ENCODE measurements at regions not wholly inside any gene's neighbourhood (a gene's known extent, or its start where the extent isn't known, plus 50 kb on each side); places are given as distances from the start of the nearest gene placed in this dataset.
A peak's percentile ranks its signal among the peaks of the same experiment; 100 is the strongest.

DNA sequence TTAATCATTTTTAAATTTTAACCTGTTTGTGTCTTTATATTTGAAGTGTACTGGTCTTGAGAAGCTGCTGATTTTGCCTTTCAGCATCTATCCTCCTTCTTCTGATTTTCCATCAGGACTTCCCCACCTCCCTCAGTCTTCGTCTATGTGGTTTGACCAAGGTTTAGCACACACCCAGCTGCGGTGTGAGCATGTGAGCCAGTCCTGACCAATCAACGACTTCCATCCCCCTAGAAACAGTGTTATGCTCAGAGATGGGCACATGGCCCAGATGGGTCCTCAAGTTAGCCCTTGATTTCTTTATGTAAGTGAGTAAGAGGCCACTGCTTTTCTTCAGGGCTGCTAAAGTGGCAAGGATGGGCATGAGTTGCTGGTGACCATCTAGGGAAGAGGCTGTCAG lies 190.8 kb downstream of the MATN1 start:
- Histone ChIP-seq H3K4me3 (ENCODE audit: control insufficient read depth in 2 of 3, extremely low read depth in 1 of 3, insufficient read depth in 2 of 3, low read depth in 1 of 3, low read length in 3 of 3) (no peak overlapping the region), H3K9me1 (ENCODE audit: control insufficient read depth, extremely low read depth, insufficient read depth, low read length) (no peaks in the 10 kb centered on the region), H3K4me1 (ENCODE audit: control insufficient read depth, extremely low read depth, insufficient read depth, low read length) (peaks cover 2% of the 10 kb centered on the region), H3K27me3 (ENCODE audit: control insufficient read depth, extremely low read depth, insufficient read depth, low read length) (no peaks in the 10 kb centered on the region), H3K9me3 (ENCODE audit: control insufficient read depth, low read depth, low read length) (no peaks in the 10 kb centered on the region), H3K79me2 (ENCODE audit: control insufficient read depth, insufficient read depth, low read length) (no peaks in the 10 kb centered on the region), H3K36me3 (ENCODE audit: control insufficient read depth in 2 of 2, extremely low read depth in 1 of 2, insufficient read depth in 2 of 2, low read length in 2 of 2) (no peaks in the 10 kb centered on the region), H3K27ac (ENCODE audit: control insufficient read depth, insufficient read depth, low read length) (no peak overlapping the region), H3K9ac (ENCODE audit: control insufficient read depth, extremely low read depth, insufficient read depth, low read length) (no peak overlapping the region), H4K20me1 (ENCODE audit: control insufficient read depth, extremely low read depth, insufficient read depth, low read length) (no peaks in the 10 kb centered on the region), H3K4me2 (ENCODE audit: control insufficient read depth, extremely low read depth, insufficient read depth, low read depth, low read length) (no peak overlapping the region), H2AFZ (ENCODE audit: control insufficient read depth, low read length) (no peak overlapping the region)
- DNase-seq (ENCODE audit: low read depth, low spot score) (no peak), FAIRE-seq (no peak)
- TF ChIP-seq, protein P1, sequence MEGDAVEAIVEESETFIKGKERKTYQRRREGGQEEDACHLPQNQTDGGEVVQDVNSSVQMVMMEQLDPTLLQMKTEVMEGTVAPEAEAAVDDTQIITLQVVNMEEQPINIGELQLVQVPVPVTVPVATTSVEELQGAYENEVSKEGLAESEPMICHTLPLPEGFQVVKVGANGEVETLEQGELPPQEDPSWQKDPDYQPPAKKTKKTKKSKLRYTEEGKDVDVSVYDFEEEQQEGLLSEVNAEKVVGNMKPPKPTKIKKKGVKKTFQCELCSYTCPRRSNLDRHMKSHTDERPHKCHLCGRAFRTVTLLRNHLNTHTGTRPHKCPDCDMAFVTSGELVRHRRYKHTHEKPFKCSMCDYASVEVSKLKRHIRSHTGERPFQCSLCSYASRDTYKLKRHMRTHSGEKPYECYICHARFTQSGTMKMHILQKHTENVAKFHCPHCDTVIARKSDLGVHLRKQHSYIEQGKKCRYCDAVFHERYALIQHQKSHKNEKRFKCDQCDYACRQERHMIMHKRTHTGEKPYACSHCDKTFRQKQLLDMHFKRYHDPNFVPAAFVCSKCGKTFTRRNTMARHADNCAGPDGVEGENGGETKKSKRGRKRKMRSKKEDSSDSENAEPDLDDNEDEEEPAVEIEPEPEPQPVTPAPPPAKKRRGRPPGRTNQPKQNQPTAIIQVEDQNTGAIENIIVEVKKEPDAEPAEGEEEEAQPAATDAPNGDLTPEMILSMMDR (optimal IDR thresholded peaks at IDR 0.05 in 1 of 3, IDR thresholded peaks at IDR 0.05 in 1 of 3, conservative IDR thresholded peaks at IDR 0.05 in 1 of 3; ENCODE audit: extremely low read depth in 1 of 3, insufficient read depth in 2 of 3, low read length in 3 of 3): no peak
- no peak for TF ChIP-seq EZH2 (IDR thresholded peaks at IDR 0.05; ENCODE audit: low read length)
- dilution Hi-C loops (cut with MboI; ENCODE audit: extremely low pct_ligation_motif_present, low sequenced_read_pairs): no loop called here

DNA sequence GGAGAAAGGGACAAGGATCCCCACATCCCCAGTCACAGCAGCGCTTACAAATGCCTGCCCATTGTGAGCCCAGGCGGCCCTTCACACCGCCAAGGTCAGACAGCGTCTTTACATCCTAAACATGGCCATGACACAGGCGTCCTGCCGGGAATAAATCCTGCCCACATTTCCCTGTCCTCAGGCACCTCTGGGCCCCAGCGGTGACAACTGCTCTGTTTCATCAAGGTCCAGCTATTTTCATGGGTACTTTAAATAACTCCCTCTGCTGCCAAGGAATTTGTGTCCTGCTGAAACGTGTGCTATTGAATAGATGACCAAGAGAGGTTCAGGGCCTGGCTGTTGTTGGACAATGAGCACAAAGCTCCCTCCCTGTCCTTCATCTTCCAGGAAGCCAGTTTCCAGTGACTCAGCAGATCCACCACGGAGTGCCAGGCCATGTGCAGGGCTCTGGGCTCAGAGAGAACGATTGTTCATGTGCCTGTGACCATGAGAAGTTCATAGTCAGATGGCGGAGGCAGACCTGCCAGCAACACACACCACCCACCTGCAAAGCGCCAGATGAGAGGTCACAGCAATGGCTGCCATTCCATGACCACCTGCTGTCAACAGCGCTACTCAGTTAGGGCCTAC lies 195.8 kb downstream of the MATN1 start:
- no peaks in the 10 kb centered on the region for H3K36me3 ChIP-seq (ENCODE audit: control insufficient read depth in 2 of 2, extremely low read depth in 1 of 2, insufficient read depth in 2 of 2, low read length in 2 of 2)
- peaks cover 34% of the 10 kb centered on the region for H3K4me1 ChIP-seq (ENCODE audit: control insufficient read depth, extremely low read depth, insufficient read depth, low read length)
- H3K9me3 ChIP-seq (ENCODE audit: control insufficient read depth, low read depth, low read length): no peaks in the 10 kb centered on the region
- peak overlapping the region; percentile 8 for H2AFZ ChIP-seq (ENCODE audit: control insufficient read depth, low read length)
- dilution Hi-C loops (cut with MboI; ENCODE audit: extremely low pct_ligation_motif_present, low sequenced_read_pairs): no loop called here
- H3K27ac ChIP-seq (ENCODE audit: control insufficient read depth, insufficient read depth, low read length): no peak overlapping the region
- no peak for FAIRE-seq
- H3K4me3 ChIP-seq (ENCODE audit: control insufficient read depth in 2 of 3, extremely low read depth in 1 of 3, insufficient read depth in 2 of 3, low read depth in 1 of 3, low read length in 3 of 3): no peak overlapping the region
- H4K20me1 ChIP-seq (ENCODE audit: control insufficient read depth, extremely low read depth, insufficient read depth, low read length): no peaks in the 10 kb centered on the region
- peaks cover 2% of the 10 kb centered on the region for H3K9me1 ChIP-seq (ENCODE audit: control insufficient read depth, extremely low read depth, insufficient read depth, low read length)
- no peaks in the 10 kb centered on the region for H3K27me3 ChIP-seq (ENCODE audit: control insufficient read depth, extremely low read depth, insufficient read depth, low read length)
- H3K4me2 ChIP-seq (ENCODE audit: control insufficient read depth, extremely low read depth, insufficient read depth, low read depth, low read length): no peak overlapping the region
- DNase-seq (ENCODE audit: low read depth, low spot score): no peak
- no peak for TF ChIP-seq EZH2 (IDR thresholded peaks at IDR 0.05; ENCODE audit: low read length)
- TF ChIP-seq, protein P1 (optimal IDR thresholded peaks at IDR 0.05 in 1 of 3, IDR thresholded peaks at IDR 0.05 in 1 of 3, conservative IDR thresholded peaks at IDR 0.05 in 1 of 3; ENCODE audit: extremely low read depth in 1 of 3, insufficient read depth in 2 of 3, low read length in 3 of 3): no peak
- no peaks in the 10 kb centered on the region for H3K79me2 ChIP-seq (ENCODE audit: control insufficient read depth, insufficient read depth, low read length)
- no peak overlapping the region for H3K9ac ChIP-seq (ENCODE audit: control insufficient read depth, extremely low read depth, insufficient read depth, low read length)

Measured in keratinocyte (primary cell).